ENCODE measurements at regions not wholly inside any gene's neighbourhood (a gene's known extent, or its start where the extent isn't known, plus 50 kb on each side); places are given as distances from the start of the nearest gene placed in this dataset.
A peak's percentile ranks its signal among the peaks of the same experiment; 100 is the strongest.
"Not testable (repeated sequence)": the region's sequence is repeated elsewhere in the genome, so short reads cannot be mapped to it uniquely, and the experiment has no call there.

DNA sequence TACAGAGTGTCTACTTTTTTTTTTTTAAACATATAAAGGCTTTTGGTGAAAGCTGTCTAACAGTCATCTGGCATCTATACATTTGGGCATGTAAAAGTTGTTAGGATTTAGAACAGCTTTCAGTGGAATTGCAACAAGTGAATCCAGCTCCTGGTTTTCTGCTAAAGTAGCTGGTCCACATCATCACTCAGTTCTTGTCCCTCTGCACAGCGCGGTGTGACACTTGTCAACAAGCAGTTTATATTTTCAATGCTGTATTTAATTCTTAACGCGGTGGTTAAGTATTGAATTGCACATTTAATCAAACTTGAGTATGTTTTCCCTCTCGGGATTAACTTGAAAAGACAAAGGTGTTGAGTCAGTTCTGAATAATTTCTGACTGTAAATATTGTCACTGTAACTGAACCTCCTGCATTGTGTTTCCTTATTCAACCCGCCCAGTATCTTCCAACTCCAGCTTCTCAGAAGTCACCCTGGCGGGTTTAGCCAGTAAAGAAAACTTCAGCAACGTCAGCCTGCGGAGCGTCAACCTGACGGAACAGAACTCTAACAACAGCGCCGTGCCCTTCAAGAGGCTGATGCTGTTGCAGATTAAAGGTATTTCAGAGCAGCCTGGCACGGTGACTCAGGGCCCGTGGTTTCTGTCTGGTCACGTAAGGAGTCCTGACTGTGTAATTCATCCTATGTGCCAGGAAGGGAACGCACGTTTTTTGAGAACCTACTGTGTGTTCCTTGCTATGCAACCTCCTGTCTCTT, 66.1 kb upstream of the LYZL2 start:
- not testable (repeated sequence) for DNase-seq

- no peak for DNase-seq
Measured at GRCh38 chr10:30694518-30695228, 65.1 kb upstream of the LYZL2 start.

GRCh38 chr10:30691639-30692015, 62.1 kb upstream of the LYZL2 start:
- DNase-seq, result no peak

DNA sequence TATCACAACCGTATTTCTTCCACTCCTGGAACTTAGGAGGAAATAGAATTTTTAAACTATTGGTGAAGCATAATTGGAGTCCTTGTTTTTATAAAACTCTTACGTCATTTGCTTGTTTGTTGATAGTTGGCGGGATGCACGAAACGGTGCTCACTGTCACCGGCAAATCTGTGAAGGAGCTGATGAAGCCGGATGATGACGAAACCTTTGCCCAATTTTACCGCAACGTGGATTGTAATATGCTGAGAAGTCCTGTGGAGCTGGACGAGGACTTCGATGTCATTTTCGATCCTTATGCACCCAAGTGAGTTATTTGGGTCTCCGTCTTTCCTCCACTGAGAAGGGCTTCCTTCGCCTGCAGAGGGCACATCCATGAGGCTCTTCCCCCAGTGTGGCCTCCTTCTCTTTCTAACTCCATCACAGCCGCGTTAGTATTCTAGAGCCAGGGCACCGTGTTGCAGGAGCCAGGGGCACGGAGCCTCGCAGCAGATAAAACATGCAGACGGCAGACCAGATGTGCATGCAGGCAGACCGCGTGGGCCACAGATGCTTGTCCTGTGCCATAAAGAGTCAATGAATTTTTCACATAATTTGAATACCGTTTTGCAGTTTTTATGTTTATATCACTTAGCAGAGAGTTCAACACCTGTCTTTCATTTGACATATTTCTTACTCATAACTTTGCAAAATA, 61.5 kb upstream of the LYZL2 start:
- not testable (repeated sequence) for DNase-seq

DNA sequence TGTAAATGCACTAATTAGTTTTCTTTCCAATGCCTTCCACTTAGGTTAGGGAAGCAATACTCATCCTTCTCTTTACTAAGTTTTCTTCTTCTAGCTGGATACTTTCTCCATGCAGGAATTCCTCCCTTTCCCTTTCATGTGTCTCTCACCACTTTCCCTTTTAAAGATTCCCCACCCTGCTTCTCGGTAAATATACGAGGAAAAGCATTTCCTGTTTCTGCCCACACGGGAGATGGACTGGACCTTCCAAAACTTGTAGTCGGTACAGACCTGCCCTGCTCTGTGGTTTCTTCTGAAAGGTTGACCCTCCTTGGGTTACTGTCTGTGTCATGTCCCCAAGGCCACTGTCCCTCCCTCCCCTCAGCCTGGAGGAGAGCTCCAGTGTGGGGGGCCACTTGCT, 58.9 kb upstream of the LYZL2 start:
- DNase-seq, result no peak

- DNase-seq, result peak in 1 of 2 experiments; percentile 0
Measured at GRCh38 chr10:30687698-30688213, 58.2 kb upstream of the LYZL2 start.

GRCh38 chr10:30686708-30687107, 57.2 kb upstream of the LYZL2 start:
- DNase-seq, result no peak

GRCh38 chr10:30683496-30683895, 53.9 kb upstream of the LYZL2 start:
- DNase-seq, result no peak

GRCh38 chr10:30682377-30683199, 53.0 kb upstream of the LYZL2 start:
- not testable (repeated sequence) for DNase-seq

- no peak for DNase-seq
Measured at GRCh38 chr10:30680908-30681307, 51.4 kb upstream of the LYZL2 start.
